IMR-90 (cell line): ENCODE measurements at regions not wholly inside any gene's neighbourhood (a gene's known extent, or its start where the extent isn't known, plus 50 kb on each side); places are given as distances from the start of the nearest gene placed in this dataset.

Source experiments
- ATAC-seq: fragments of 200-7000 bp; cut with Tn5 transposase; 2 replicates; pipeline ENCODE4 v1.9.1; 2020; ENCODE audit warnings: low read depth, mild to moderate bottlenecking, moderate library complexity
- BruUV-seq: library from RNA; stranded (reverse); fragments of 400-500 nt; replicated peaks from 2 replicates; lab custom pipeline; 2021; lab: Mats Ljungman, UMichigan
- CTCF ChIA-PET: fragments of 300-600 bp; formaldehyde crosslinking; extraction: SDS; loops from one replicate; lab custom pipeline; 2021; ENCODE audit warnings: antibody characterized with exemption; lab: Yijun Ruan, JAX
- POLR2A ChIA-PET: fragments of 300-600 bp; sonication (Branson Sonifier 250); formaldehyde crosslinking; loops from one replicate; lab custom pipeline; 2022; ENCODE audit warnings: antibody characterized with exemption; ENCODE audit not compliant: unreplicated experiment; lab: Charles Lee
- DNase-seq: peaks from one replicate; pipeline ENCODE4 v3.0.0; 2013
- H2AFZ ChIP-seq: replicated peaks from 2 replicates; pipeline ENCODE3; 2013; ENCODE audit warnings: low read length, mild to moderate bottlenecking; ENCODE audit not compliant: poor library complexity
- H2AK5ac ChIP-seq: 2 replicates; pipeline ENCODE4 v1.6.1; 2013; ENCODE audit warnings: low read depth, low read length, inconsistent platforms
- H2AK9ac ChIP-seq: replicated peaks from 2 replicates; pipeline ENCODE3; 2013; ENCODE audit warnings: mild to moderate bottlenecking, low read depth, low read length, moderate library complexity; ENCODE audit not compliant: poor library complexity
- H2BK120ac ChIP-seq: 2 replicates; pipeline ENCODE4 v1.6.1; 2013; ENCODE audit warnings: low read depth, low read length, inconsistent platforms
- H2BK15ac ChIP-seq: 3 replicates; pipeline ENCODE4 v1.6.1; 2013; ENCODE audit warnings: low read depth, low read length, inconsistent platforms
- H2BK20ac ChIP-seq: 2 replicates; pipeline ENCODE4 v1.6.1; 2013; ENCODE audit warnings: low read depth, mild to moderate bottlenecking, inconsistent platforms, low read length, moderate library complexity
- H2BK5ac ChIP-seq: 2 replicates; pipeline ENCODE4 v1.6.1; 2013; ENCODE audit warnings: mild to moderate bottlenecking, low read depth, low read length, inconsistent platforms; ENCODE audit not compliant: poor library complexity, severe bottlenecking
- H3K14ac ChIP-seq: replicated peaks from 2 replicates; pipeline ENCODE4 v1.6.1; 2013; ENCODE audit warnings: low read depth, low read length, inconsistent platforms
- H3K18ac ChIP-seq: 2 replicates; pipeline ENCODE4 v1.6.1; 2013; ENCODE audit warnings: low read depth, low read length, control low read depth
- H3K23ac ChIP-seq: 2 replicates; pipeline ENCODE4 v1.6.1; 2013; ENCODE audit warnings: low read depth, low read length, inconsistent platforms
- H3K27ac ChIP-seq: 2 replicates; pipeline ENCODE4 v1.5.1; 2013; ENCODE audit warnings: mild to moderate bottlenecking, control low read depth, low read length; ENCODE audit not compliant: insufficient read depth
- H3K27me3 ChIP-seq: 2 replicates; pipeline ENCODE4 v1.6.1; 2013; ENCODE audit warnings: low read length; ENCODE audit not compliant: control insufficient read depth, insufficient read depth
- H3K36me3 ChIP-seq: 2 replicates; pipeline ENCODE4 v1.6.1; 2013; ENCODE audit warnings: low read length, mixed read lengths; ENCODE audit not compliant: control insufficient read depth, insufficient read depth
- H3K4ac ChIP-seq: 2 replicates; pipeline ENCODE4 v1.6.1; 2013; ENCODE audit warnings: low read depth, low read length, inconsistent platforms
- H3K4me1 ChIP-seq: 2 replicates; pipeline ENCODE4 v1.6.1; 2013; ENCODE audit warnings: low read length, mixed read lengths; ENCODE audit not compliant: control insufficient read depth, insufficient read depth
- H3K4me2 ChIP-seq: 2 replicates; pipeline ENCODE4 v1.6.1; 2013; ENCODE audit warnings: low read depth, mild to moderate bottlenecking, control low read depth, low read length, moderate library complexity
- H3K4me3 ChIP-seq: 2 replicates; pipeline ENCODE4 v1.5.1; 2013; ENCODE audit warnings: low read depth, mild to moderate bottlenecking, control low read depth, low read length, moderate library complexity; ENCODE audit not compliant: insufficient read depth
- H3K56ac ChIP-seq: 2 replicates; pipeline ENCODE4 v1.6.1; 2013; ENCODE audit warnings: low read length, inconsistent platforms; ENCODE audit not compliant: insufficient read depth; ENCODE audit errors: extremely low read depth
- H3K79me1 ChIP-seq, 2 experiments: 2 replicates each; pipeline ENCODE4 v1.6.1; 2013; ENCODE audit warnings: low read length in 2 of 2, inconsistent platforms in 1 of 2, low read depth in 1 of 2
- H3K9ac ChIP-seq: 2 replicates; pipeline ENCODE4 v1.6.1; 2013; ENCODE audit warnings: low read depth, low read length, control low read depth
- H3K9me1 ChIP-seq: 2 replicates; pipeline ENCODE4 v1.6.1; 2013; ENCODE audit warnings: low read length, inconsistent platforms; ENCODE audit not compliant: insufficient read depth
- H3K9me3 ChIP-seq: 2 replicates; pipeline ENCODE4 v1.6.1; 2013; ENCODE audit warnings: low read length; ENCODE audit not compliant: control insufficient read depth, insufficient read depth
- H4K20me1 ChIP-seq: 2 replicates; pipeline ENCODE4 v1.6.1; 2013; ENCODE audit warnings: low read length, inconsistent platforms; ENCODE audit not compliant: insufficient read depth
- H4K5ac ChIP-seq: 2 replicates; pipeline ENCODE4 v1.6.1; 2013; ENCODE audit warnings: mild to moderate bottlenecking, low read depth, low read length, control low read depth
- H4K8ac ChIP-seq, 2 experiments: 2 replicates each; pipeline ENCODE4 v1.6.1; 2013; ENCODE audit warnings: low read depth in 2 of 2, low read length in 2 of 2, control low read depth in 1 of 2, inconsistent platforms in 1 of 2
- H4K91ac ChIP-seq: 2 replicates; pipeline ENCODE4 v1.6.1; 2013; ENCODE audit warnings: low read depth, low read length, inconsistent platforms; ENCODE audit not compliant: insufficient read depth
- BHLHE40 ChIP-seq: fragments of 150-350 bp; IDR thresholded peaks from 2 replicates; pipeline ENCODE4 v1.6.1; 2016; ENCODE audit warnings: mild to moderate bottlenecking, low read depth, low read length
- CTCF ChIP-seq: conservative IDR thresholded peaks from 2 replicates; pipeline ENCODE4 v1.5.1; 2012; ENCODE audit warnings: mild to moderate bottlenecking, low read depth, low read length, improper control_type of control experiment
- NFE2L2 ChIP-seq: fragments of 150-350 bp; IDR thresholded peaks from 2 replicates; pipeline ENCODE4 v1.6.1; 2016; ENCODE audit warnings: low read depth, mild to moderate bottlenecking, low read length
- POLR2A ChIP-seq: IDR thresholded peaks from 2 replicates; pipeline ENCODE4 v1.6.1; 2012; ENCODE audit warnings: mild to moderate bottlenecking, low read depth, low read length
- RAD21 ChIP-seq: IDR thresholded peaks from 2 replicates; pipeline ENCODE4 v1.6.1; 2012; ENCODE audit warnings: low read length, improper control_type of control experiment
- SMC3 ChIP-seq: fragments of 150-350 bp; IDR thresholded peaks from 2 replicates; pipeline ENCODE4 v1.6.1; 2016; ENCODE audit warnings: low read depth, mild to moderate bottlenecking, antibody characterized with exemption, low read length, moderate library complexity
- WGBS, 2 experiments: methylation state at CpG; one replicate each; pipeline versions ENCODE4 v1.1.5 to v1.1.7; 2013; ENCODE audit warnings: missing lambda C conversion rate in 2 of 2; ENCODE audit not compliant: insufficient read length in 1 of 2; ENCODE audit errors: extremely low coverage in 2 of 2; 5-methylcytosine and 5-hydroxymethylcytosine counted together
- dilution Hi-C: fragments of 300-500 bp; cut with HindIII; formaldehyde crosslinking; loops from one replicate; pipeline ENCODE4 v1.14.3; 2018; ENCODE audit warnings: low sequenced_read_pairs; ENCODE audit not compliant: unreplicated experiment
- in situ Hi-C: fragments of 300-500 bp; cut with MboI; formaldehyde crosslinking; loops from 3 replicates; pipeline ENCODE4 v1.14.3; 2019; ENCODE audit warnings: low sequenced_read_pairs, inconsistent platforms, mixed read lengths
- intact Hi-C: fragments of 100-400 bp; cut with micrococcal nuclease; formaldehyde crosslinking; loops from 2 replicates; pipeline ENCODE4 v1.10.0; 2022

GRCh38 chr5:167587772-167588437, 703.5 kb upstream of the WWC1 start:
- no peaks in the 10 kb centered on the region for H3K4me1 ChIP-seq
- no peak overlapping the region for H2BK5ac ChIP-seq
- ChIA-PET CTCF (interaction anchor here (0.8 to 1.2 kb wide), 3 partner anchors 9 to 19 kb away, joined by 3 to 5 read pairs (median 3); no protein-coding TSS in a partner anchor), POLR2A (no interaction called here)
- no peaks in the 10 kb centered on the region for H3K36me3 ChIP-seq
- no peak overlapping the region for H3K23ac ChIP-seq
- no peak overlapping the region for H4K8ac ChIP-seq
- H4K20me1 ChIP-seq, result no peaks in the 10 kb centered on the region
- H3K9ac ChIP-seq, result no peak overlapping the region
- no CpG with 5 or more reads among the region's 5 CpGs for WGBS, 2 experiments
- H3K56ac ChIP-seq, result no peak overlapping the region
- no peak overlapping the region for H4K5ac ChIP-seq
- no peak overlapping the region for H3K4me2 ChIP-seq
- H3K27me3 ChIP-seq, result no peaks in the 10 kb centered on the region
- H2AK5ac ChIP-seq, result no peak overlapping the region
- H2BK15ac ChIP-seq, result no peak overlapping the region
- no peak overlapping the region for H3K4me3 ChIP-seq
- dilution Hi-C loops, result no loop called here
- intact Hi-C loops, result no loop called here
- no peak overlapping the region for H2BK120ac ChIP-seq
- peak; percentile 22 for DNase-seq
- ATAC-seq, result peak; percentile 64
- no peak overlapping the region for H2AK9ac ChIP-seq
- no peak overlapping the region for H3K14ac ChIP-seq
- no peak overlapping the region for H3K18ac ChIP-seq
- no peaks in the 10 kb centered on the region for H3K79me1 ChIP-seq
- no peak overlapping the region for H2BK20ac ChIP-seq
- BruUV-seq, result no TSS peak
- no peaks in the 10 kb centered on the region for H3K9me3 ChIP-seq
- H3K27ac ChIP-seq, result no peak overlapping the region
- H4K91ac ChIP-seq, result no peak overlapping the region
- no peaks in the 10 kb centered on the region for H3K9me1 ChIP-seq
- no peak overlapping the region for H2AFZ ChIP-seq
- in situ Hi-C loops, result no loop called here
- TF ChIP-seq BHLHE40 (no peak), CTCF (peak; percentile 39), NFE2L2 (no peak), POLR2A (no peak), RAD21 (peak; percentile 43), SMC3 (peak; percentile 45)
- H3K4ac ChIP-seq, result no peak overlapping the region
